SK-N-SH (cell line): ENCODE measurements at regions not wholly inside any gene's neighbourhood (a gene's known extent, or its start where the extent isn't known, plus 50 kb on each side); places are given as distances from the start of the nearest gene placed in this dataset.

ENCODE experiments used
- CTCF ChIA-PET: fragments of 300-600, 350-600 bp; formaldehyde crosslinking; extraction: SDS; loops from one replicate; lab custom pipeline; 2021; lab: Yijun Ruan, JAX
- POLR2A ChIA-PET: fragments of 350-600 bp; sonication (Branson Sonifier 250); formaldehyde crosslinking; extraction: SDS; loops from one replicate; lab custom pipeline; 2020; ENCODE audit warnings: antibody characterized with exemption, inconsistent platforms; lab: Yijun Ruan, JAX
- DNase-seq: peaks from one replicate; pipeline ENCODE4 v3.0.0; 2012
- H2AFZ ChIP-seq: fragments of 200-600 bp; sonication (generic); 2 replicates; pipeline ENCODE4 v1.8.1; 2016; ENCODE audit warnings: antibody characterized with exemption, mild to moderate bottlenecking, low read depth
- H3F3A ChIP-seq: fragments of 200-600 bp; sonication (generic); replicated peaks from 2 replicates; pipeline ENCODE3; 2016; ENCODE audit warnings: antibody characterized with exemption, mild to moderate bottlenecking; ENCODE audit not compliant: insufficient read depth
- H3K27ac ChIP-seq, 2 experiments: fragments of 200-500 bp in 1 of 2; fragments of 200-600 bp in 1 of 2; sonication (Bioruptor generic) in 1 of 2; sonication (generic), shearing (Covaris generic) in 1 of 2; 2 replicates each; pipeline versions ENCODE4 v1.5.1 to v1.6.1; 2014 to 2016; ENCODE audit warnings: low read depth in 2 of 2, inconsistent platforms in 1 of 2, low read length in 1 of 2, mild to moderate bottlenecking in 1 of 2, mixed read lengths in 1 of 2
- H3K27me3 ChIP-seq: fragments of 200-600 bp; sonication (generic), shearing (Covaris generic); 2 replicates; pipeline ENCODE4 v1.6.1; 2016; ENCODE audit warnings: mixed run types; ENCODE audit not compliant: insufficient read depth
- H3K36me3 ChIP-seq, 2 experiments: fragments of 200-500 bp in 1 of 2; fragments of 200-600 bp in 1 of 2; sonication (Bioruptor generic) in 1 of 2; sonication (generic) in 1 of 2; replicated peaks in 1 of 2; 2 replicates each; pipeline versions ENCODE3 to v1.5.1; 2014 to 2016; ENCODE audit warnings: low read length in 1 of 2, mild to moderate bottlenecking in 1 of 2; ENCODE audit not compliant: insufficient read depth in 2 of 2, control insufficient read depth in 1 of 2
- H3K4me1 ChIP-seq, 2 experiments: fragments of 200-500 bp in 1 of 2; fragments of 200-600 bp in 1 of 2; sonication (Bioruptor generic) in 1 of 2; sonication (generic), shearing (Covaris generic) in 1 of 2; 2 replicates each; pipeline versions ENCODE4 v1.5.1 to v1.6.1; 2014 to 2016; ENCODE audit warnings: low read depth in 1 of 2, low read length in 1 of 2, mixed run types in 1 of 2; ENCODE audit not compliant: insufficient read depth in 2 of 2, control insufficient read depth in 1 of 2
- H3K4me2 ChIP-seq: fragments of 200-600 bp; sonication (generic), shearing (Covaris generic); 2 replicates; pipeline ENCODE4 v1.6.1; 2017; ENCODE audit warnings: mixed run types
- H3K4me3 ChIP-seq, 2 experiments: fragments of 200-500 bp in 1 of 2; fragments of 200-600 bp in 1 of 2; sonication (Bioruptor generic) in 1 of 2; sonication (generic), shearing (Covaris generic) in 1 of 2; 2 replicates each; pipeline versions ENCODE4 v1.5.1 to v1.8.1; 2014 to 2016; ENCODE audit warnings: low read depth in 2 of 2, inconsistent platforms in 1 of 2, low read length in 1 of 2, mild to moderate bottlenecking in 1 of 2, mixed read lengths in 1 of 2, moderate library complexity in 1 of 2
- H3K79me2 ChIP-seq: fragments of 200-600 bp; sonication (generic); 2 replicates; pipeline ENCODE4 v1.8.1; 2017; ENCODE audit warnings: mild to moderate bottlenecking; ENCODE audit not compliant: insufficient read depth
- H3K9ac ChIP-seq: fragments of 200-600 bp; sonication (generic); 2 replicates; pipeline ENCODE4 v1.6.1; 2017; ENCODE audit warnings: mixed run types
- H3K9me2 ChIP-seq: fragments of 200-600 bp; sonication (generic); 2 replicates; pipeline ENCODE4 v1.6.1; 2017; ENCODE audit warnings: mixed run types
- H3K9me3 ChIP-seq: fragments of 200-600 bp; sonication (generic); 2 replicates; pipeline ENCODE4 v1.6.1; 2017; ENCODE audit warnings: mixed run types, mild to moderate bottlenecking, moderate library complexity
- H4K20me1 ChIP-seq: fragments of 200-600 bp; sonication (generic); 2 replicates; pipeline ENCODE4 v1.6.1; 2017; ENCODE audit warnings: mild to moderate bottlenecking, mixed run types; ENCODE audit not compliant: insufficient read depth
- EZH2phosphoT487 ChIP-seq: fragments of 200-600 bp; sonication (generic); IDR thresholded peaks from 2 replicates; pipeline ENCODE4 v1.6.1; 2017; ENCODE audit warnings: low read depth, mixed run types, mild to moderate bottlenecking, antibody characterized with exemption, moderate library complexity, borderline replicate concordance
- FOSL2 ChIP-seq: IDR thresholded peaks from 2 replicates; pipeline ENCODE4 v1.4.0; 2012; ENCODE audit warnings: low read depth, mild to moderate bottlenecking, moderate library complexity, borderline replicate concordance
- FOXJ3 ChIP-seq: sonication (generic); formaldehyde crosslinking; IDR thresholded peaks from 2 replicates; pipeline ENCODE4 v1.5.1; 2020; ENCODE audit warnings: mild to moderate bottlenecking, missing genetic modification reagents
- FOXM1 ChIP-seq: IDR thresholded peaks from 2 replicates; pipeline ENCODE4 v1.4.0; 2012; ENCODE audit warnings: low read depth, mild to moderate bottlenecking
- GABPA ChIP-seq: IDR thresholded peaks from 2 replicates; pipeline ENCODE4 v1.4.0; 2012; ENCODE audit warnings: low read depth, mild to moderate bottlenecking
- MAX ChIP-seq: IDR thresholded peaks from 2 replicates; pipeline ENCODE4 v1.4.0; 2012; ENCODE audit warnings: low read depth
- NFIC ChIP-seq: IDR thresholded peaks from 2 replicates; pipeline ENCODE4 v1.4.0; 2012; ENCODE audit warnings: borderline replicate concordance
- PBX3 ChIP-seq: IDR thresholded peaks from 2 replicates; pipeline ENCODE4; 2012
- POLR2AphosphoS5 ChIP-seq: IDR thresholded peaks from 2 replicates; pipeline ENCODE4 v1.6.1; 2012; ENCODE audit warnings: low read depth, low read length
- RAD21 ChIP-seq: IDR thresholded peaks from 2 replicates; pipeline ENCODE4 v1.6.1; 2012; ENCODE audit warnings: mild to moderate bottlenecking, low read length
- TEAD4 ChIP-seq: IDR thresholded peaks from 2 replicates; pipeline ENCODE4 v1.4.0; 2012; ENCODE audit warnings: mild to moderate bottlenecking, borderline replicate concordance; ENCODE audit not compliant: insufficient read depth
- WGBS: methylation state at CpG from one replicate; pipeline ENCODE4 v1.1.6; 2017; ENCODE audit warnings: low lambda C conversion rate; 5-methylcytosine and 5-hydroxymethylcytosine counted together

- WGBS = 41% methylated on average over 7 of the region's 7 CpGs
- Histone ChIP-seq H3K27ac (no peak overlapping the region), H2AFZ (no peak overlapping the region), H3K9ac (no peak overlapping the region), H3K4me1 (no peaks in the 10 kb centered on the region), H3K9me3 (no peaks in the 10 kb centered on the region), H3K79me2 (no peaks in the 10 kb centered on the region), H3K4me3 (no peak overlapping the region), H3F3A (no peaks in the 10 kb centered on the region), H3K36me3 (no peaks in the 10 kb centered on the region), H3K27me3 (peaks cover 3% of the 10 kb centered on the region; the same call in 1 of the 2 replicates), H4K20me1 (no peaks in the 10 kb centered on the region), H3K4me2 (no peak overlapping the region), H3K9me2 (no peaks in the 10 kb centered on the region)
- CTCF ChIA-PET = interaction anchor here (0.9 kb wide), 1 partner anchor 24 kb away, joined by 3 read pairs; no protein-coding TSS in a partner anchor
- POLR2A ChIA-PET = no interaction called here
- no peak for DNase-seq
- TF ChIP-seq EZH2phosphoT487 = no peak
- TF ChIP-seq POLR2AphosphoS5 = no peak
- no peak for TF ChIP-seq TEAD4
- no peak for TF ChIP-seq NFIC
- TF ChIP-seq RAD21 = no peak
- no peak for TF ChIP-seq GABPA
- TF ChIP-seq FOXJ3 = no peak
- TF ChIP-seq PBX3 = no peak
- no peak for TF ChIP-seq MAX
- no peak for TF ChIP-seq FOSL2
- TF ChIP-seq FOXM1 = no peak
Measured at GRCh38 chr1:112344754-112345423, 51.1 kb upstream of the CTTNBP2NL start.
